ENCODE measurements at regions not wholly inside any gene's neighbourhood (a gene's known extent, or its start where the extent isn't known, plus 50 kb on each side); places are given as distances from the start of the nearest gene placed in this dataset.

GRCh38 chr20:56890011-56890410, 260.9 kb downstream of the TFAP2C start:
- no peak for TF ChIP-seq CTCF (IDR thresholded peaks at IDR 0.05; ENCODE audit: low read depth, low read length)
- TF ChIP-seq EZH2phosphoT487 (IDR thresholded peaks at IDR 0.05; ENCODE audit: low read depth) = no peak
